GM12878 (cell line): ENCODE measurements at regions not wholly inside any gene's neighbourhood (a gene's known extent, or its start where the extent isn't known, plus 50 kb on each side); places are given as distances from the start of the nearest gene placed in this dataset.

ENCODE experiments used
- ATAC-seq: fragments of 200-7000 bp; cut with Tn5 transposase; 3 replicates; pipeline ENCODE4 v1.9.1; 2020; ENCODE audit warnings: mild to moderate bottlenecking, moderate library complexity
- BruUV-seq: library from RNA; stranded (reverse); fragments of 400-500 nt; replicated peaks from 2 replicates; lab custom pipeline; 2021; lab: Mats Ljungman, UMichigan
- CTCF ChIA-PET: fragments of 300-600 bp; sonication (Branson Sonifier 250); formaldehyde crosslinking; extraction: SDS; loops from one replicate; lab custom pipeline; 2021; ENCODE audit warnings: inconsistent platforms; lab: Yijun Ruan, JAX
- POLR2A ChIA-PET: fragments of 350-600 bp; formaldehyde crosslinking; extraction: SDS; loops from one replicate; lab custom pipeline; 2021; ENCODE audit warnings: inconsistent platforms; lab: Charles Lee
- RAD21 ChIA-PET: fragments of 300-600 bp; sonication (Branson Sonifier 250); formaldehyde crosslinking; loops from one replicate; lab custom pipeline; 2023; ENCODE audit warnings: antibody characterized with exemption; ENCODE audit not compliant: unreplicated experiment; lab: Charles Lee
- SMC1A ChIA-PET: fragments of 300-600 bp; sonication (Branson Sonifier 250); formaldehyde crosslinking; loops from one replicate; lab custom pipeline; 2023; ENCODE audit not compliant: unreplicated experiment, uncharacterized antibody; lab: Charles Lee
- DNase-seq: peaks from one replicate; pipeline ENCODE4 v3.0.0-alpha.2; 2011; ENCODE audit warnings: low read depth, low spot score
- FAIRE-seq: peaks from 3 replicates; lab custom pipeline; 2011; peaks lifted over from hg19 to GRCh38; lab: Jason Lieb, UNC
- H2AFZ ChIP-seq: 2 replicates; pipeline ENCODE4 v1.6.0; 2011; ENCODE audit warnings: low read depth, low read length, control low read depth; ENCODE audit not compliant: control insufficient read depth
- H3K27ac ChIP-seq: 2 replicates; pipeline ENCODE4 v1.5.1; 2011; ENCODE audit warnings: control low read depth; ENCODE audit not compliant: control insufficient read depth, insufficient read depth
- H3K27me3 ChIP-seq, 2 experiments: replicated peaks in 1 of 2; 2 replicates each; pipeline versions ENCODE4 v1.6.0 to v1.6.1; 2011; ENCODE audit warnings: low read length in 1 of 2; ENCODE audit not compliant: control insufficient read depth in 2 of 2, insufficient read depth in 2 of 2
- H3K36me3 ChIP-seq, 2 experiments: 2 replicates each; pipeline ENCODE4 v1.5.1; 2011; ENCODE audit warnings: low read length in 1 of 2; ENCODE audit not compliant: control insufficient read depth in 2 of 2, insufficient read depth in 2 of 2
- H3K4me1 ChIP-seq: 2 replicates; pipeline ENCODE4 v1.6.1; 2011; ENCODE audit warnings: mild to moderate bottlenecking, low read length, moderate library complexity, mixed read lengths; ENCODE audit not compliant: control insufficient read depth, insufficient read depth
- H3K4me2 ChIP-seq: 2 replicates; pipeline ENCODE4 v1.6.0; 2011; ENCODE audit warnings: control low read depth; ENCODE audit not compliant: control insufficient read depth, insufficient read depth
- H3K4me3 ChIP-seq: fragments of 200-600 bp; sonication (generic); 2 replicates; pipeline ENCODE4 v1.5.1; 2016
- H3K79me2 ChIP-seq: 2 replicates; pipeline ENCODE4 v1.6.0; 2011; ENCODE audit warnings: low read length; ENCODE audit not compliant: control insufficient read depth, insufficient read depth
- H3K9ac ChIP-seq: 2 replicates; pipeline ENCODE4 v1.8.0; 2011; ENCODE audit warnings: low read length, control low read depth, mixed read lengths; ENCODE audit not compliant: control insufficient read depth, insufficient read depth
- H3K9me3 ChIP-seq: replicated peaks from 3 replicates; pipeline ENCODE4 v1.5.1; 2011; ENCODE audit warnings: mild to moderate bottlenecking, low read length; ENCODE audit not compliant: control insufficient read depth, insufficient read depth
- H4K20me1 ChIP-seq: 2 replicates; pipeline ENCODE4 v1.6.0; 2011; ENCODE audit not compliant: control insufficient read depth, insufficient read depth
- GABPA ChIP-seq: IDR thresholded peaks from 2 replicates; pipeline ENCODE4 v1.6.1; 2014; ENCODE audit warnings: antibody characterized with exemption, low read depth, mild to moderate bottlenecking, inconsistent platforms
- HDAC2 ChIP-seq: fragments of 200-600 bp; sonication (generic); IDR thresholded peaks from 2 replicates; pipeline ENCODE4 v1.6.1; 2017
- MYC ChIP-seq: IDR thresholded peaks from 2 replicates; pipeline ENCODE4 v1.6.1; 2011; ENCODE audit warnings: mild to moderate bottlenecking, low read length, moderate library complexity, inconsistent platforms; ENCODE audit not compliant: insufficient read depth, insufficient replicate concordance, insufficient read length, severe bottlenecking
- NFYA ChIP-seq: IDR thresholded peaks from 2 replicates; pipeline ENCODE4 v1.6.1; 2011; ENCODE audit warnings: low read depth, mild to moderate bottlenecking, low read length, improper control_type of control experiment, borderline replicate concordance
- NFYB ChIP-seq: IDR thresholded peaks from 2 replicates; pipeline ENCODE4 v1.6.1; 2011; ENCODE audit warnings: low read depth, mild to moderate bottlenecking, low read length, improper control_type of control experiment, moderate library complexity; ENCODE audit not compliant: insufficient read depth
- RELA ChIP-seq: fragments of 450-650 bp; IDR thresholded peaks from 2 replicates; pipeline ENCODE4 v1.8.0; 2014; ENCODE audit warnings: borderline replicate concordance; ENCODE audit not compliant: partially characterized antibody
- WGBS: methylation state at CpG from one replicate; pipeline ENCODE4 v1.1.6; 2016; ENCODE audit warnings: low lambda C conversion rate; ENCODE audit not compliant: insufficient replicate concordance, insufficient coverage; ENCODE audit errors: missing lambda C conversion rate; 5-methylcytosine and 5-hydroxymethylcytosine counted together
- in situ Hi-C: fragments of 300-500 bp; cut with MboI; formaldehyde crosslinking; loops from 9 replicates; pipeline ENCODE4 v1.14.3; 2018; ENCODE audit warnings: mixed read lengths
- intact Hi-C: fragments of 100-400 bp; cut with micrococcal nuclease; formaldehyde crosslinking; loops from one replicate; pipeline ENCODE4 v1.14.2; 2022; ENCODE audit not compliant: unreplicated experiment

DNA sequence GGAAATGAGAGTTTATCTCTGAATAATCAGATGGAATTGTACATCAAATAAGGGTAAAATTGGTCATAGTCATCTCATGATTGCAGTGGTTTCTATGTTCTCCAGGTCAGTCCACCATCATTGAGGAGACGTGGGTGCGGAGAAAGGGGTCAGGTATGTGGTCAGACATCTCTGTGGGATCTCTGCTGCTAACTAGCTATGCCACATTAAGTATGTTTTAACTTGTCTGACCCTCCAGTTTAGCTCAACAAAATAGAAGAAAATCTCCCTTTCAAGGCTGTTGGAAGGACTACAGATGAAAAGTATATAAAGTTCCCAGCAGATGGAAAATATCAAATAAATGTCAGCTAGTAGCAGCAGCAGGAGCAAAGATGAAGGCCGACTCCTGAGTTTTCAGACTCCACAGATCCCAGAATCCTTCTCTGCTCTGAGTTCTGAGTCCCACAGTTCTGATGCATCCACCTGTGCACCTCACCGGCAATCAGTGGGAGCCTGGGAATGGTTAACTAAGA is 106.6 kb upstream of the CYP1B1 start:
- Histone ChIP-seq H3K4me1 (peaks cover 33% of the 10 kb centered on the region), H3K79me2 (no peaks in the 10 kb centered on the region), H3K9ac (no peak overlapping the region), H3K4me2 (no peak overlapping the region), H3K9me3 (peaks cover 7% of the 10 kb centered on the region; the same call in 2 of the 3 replicates), H3K36me3 (no peaks in the 10 kb centered on the region), H3K27ac (no peak overlapping the region), H4K20me1 (no peaks in the 10 kb centered on the region), H3K4me3 (no peak overlapping the region), H3K27me3 (no peaks in the 10 kb centered on the region), H2AFZ (no peak overlapping the region)
- ChIA-PET POLR2A (interaction anchor here (0.6 kb wide), 1 partner anchor 570 kb away, joined by 7 read pairs; no protein-coding TSS in a partner anchor), SMC1A (interaction anchor here (1.3 to 1.8 kb wide), 4 partner anchors 15 to 145 kb away, joined by 3 to 6 read pairs (median 4); no protein-coding TSS in a partner anchor), RAD21 (no interaction called here), CTCF (no interaction called here)
- FAIRE-seq (no peak), ATAC-seq (no peak), DNase-seq (no peak)
- 63% methylated on average over 4 of the region's 4 CpGs for WGBS
- in situ Hi-C loops: no loop called here
- no TSS peak for BruUV-seq
- intact Hi-C loops: loop anchor here (10.0 kb wide), 1 partner anchor 788 kb away; no protein-coding TSS in a partner anchor
- no peak for TF ChIP-seq HDAC2
- TF ChIP-seq NFYA: no peak
- TF ChIP-seq GABPA: no peak
- TF ChIP-seq MYC: no peak
- no peak for TF ChIP-seq NFYB
- TF ChIP-seq RELA: no peak
